NCI-H460 (cell line): ENCODE measurements at regions not wholly inside any gene's neighbourhood (a gene's known extent, or its start where the extent isn't known, plus 50 kb on each side); places are given as distances from the start of the nearest gene placed in this dataset.
"Not testable (repeated sequence)": the region's sequence is repeated elsewhere in the genome, so short reads cannot be mapped to it uniquely, and the experiment has no call there.

Experiments
- DNase-seq: peaks from one replicate; pipeline ENCODE4 v3.0.0-alpha.2; 2016; ENCODE audit warnings: low read depth; ENCODE audit errors: extremely low read depth

- DNase-seq: no peak
These were observed 153.2 kb upstream of the FBXL7 start for GRCh38 chr5:15346738-15347137.

- DNase-seq: no peak
These were observed 155.0 kb upstream of the FBXL7 start for GRCh38 chr5:15344954-15345353.

- no peak for DNase-seq
These were observed 161.4 kb upstream of the FBXL7 start for GRCh38 chr5:15338546-15338945.

GRCh38 chr5:15334551-15335266, 165.3 kb upstream of the FBXL7 start:
- DNase-seq: no peak

- DNase-seq: no peak
These were observed 166.9 kb upstream of the FBXL7 start for GRCh38 chr5:15333091-15333490.

GRCh38 chr5:15326932-15327331, 173.0 kb upstream of the FBXL7 start:
- no peak for DNase-seq

GRCh38 chr5:15326471-15326870, 173.5 kb upstream of the FBXL7 start:
- DNase-seq: no peak

- DNase-seq: no peak
These were observed 177.6 kb upstream of the FBXL7 start for GRCh38 chr5:15322421-15322820.

- DNase-seq: no peak
These were observed 178.2 kb upstream of the FBXL7 start for GRCh38 chr5:15321776-15322175.

- DNase-seq: no peak
These were observed 179.1 kb upstream of the FBXL7 start for GRCh38 chr5:15320871-15321270.

GRCh38 chr5:15304914-15305834, 194.8 kb upstream of the FBXL7 start:
- DNase-seq: no peak

- DNase-seq: no peak
These were observed 195.8 kb upstream of the FBXL7 start for GRCh38 chr5:15304066-15304731.

- DNase-seq: no peak
These were observed 199.8 kb upstream of the FBXL7 start for GRCh38 chr5:15300141-15300540.

GRCh38 chr5:15290953-15291352, 209.0 kb upstream of the FBXL7 start:
- no peak for DNase-seq

GRCh38 chr5:15286650-15287049, 213.3 kb upstream of the FBXL7 start:
- no peak for DNase-seq

- DNase-seq: no peak
These were observed 213.9 kb upstream of the FBXL7 start for GRCh38 chr5:15285901-15286583.

GRCh38 chr5:15284706-15285105, 215.3 kb upstream of the FBXL7 start:
- no peak for DNase-seq

GRCh38 chr5:15283076-15283475, 216.9 kb upstream of the FBXL7 start:
- DNase-seq: no peak

GRCh38 chr5:15282611-15283010, 217.4 kb upstream of the FBXL7 start:
- DNase-seq: no peak

- DNase-seq: not testable (repeated sequence)
These were observed 228.4 kb upstream of the FBXL7 start for GRCh38 chr5:15271596-15271995.

GRCh38 chr5:15267966-15268365, 232.0 kb upstream of the FBXL7 start:
- DNase-seq: no peak
